GDM1 (cell line): ENCODE measurements at regions not wholly inside any gene's neighbourhood (a gene's known extent, or its start where the extent isn't known, plus 50 kb on each side); places are given as distances from the start of the nearest gene placed in this dataset.

Source experiments
- DNase-seq: peaks from one replicate; lab custom pipeline; 2025; lab: John Stamatoyannopoulos, UW

- no peak for DNase-seq
Observed at GRCh38 chr4:34035225-34035624, 2209.1 kb downstream of the ARAP2 start.

GRCh38 chr4:34037280-34037679, 2207.0 kb downstream of the ARAP2 start:
- no peak for DNase-seq

- DNase-seq, result no peak
Observed at GRCh38 chr4:34039766-34040165, 2204.5 kb downstream of the ARAP2 start.

GRCh38 chr4:34043131-34043530, 2201.2 kb downstream of the ARAP2 start:
- DNase-seq, result no peak

GRCh38 chr4:34046580-34046979, 2197.7 kb downstream of the ARAP2 start:
- no peak for DNase-seq

- no peak for DNase-seq
Observed at GRCh38 chr4:34047363-34047762, 2197.0 kb downstream of the ARAP2 start.

- no peak for DNase-seq
Observed at GRCh38 chr4:34066126-34066525, 2178.2 kb downstream of the ARAP2 start.

- DNase-seq, result no peak
Observed at GRCh38 chr4:34091451-34091850, 2152.9 kb downstream of the ARAP2 start.

GRCh38 chr4:34094114-34094513, 2150.2 kb downstream of the ARAP2 start:
- no peak for DNase-seq

GRCh38 chr4:34105311-34105710, 2139.0 kb downstream of the ARAP2 start:
- DNase-seq, result no peak

- no peak for DNase-seq
Observed at GRCh38 chr4:34108391-34108790, 2135.9 kb downstream of the ARAP2 start.

GRCh38 chr4:34112573-34112972, 2131.7 kb downstream of the ARAP2 start:
- DNase-seq, result no peak

GRCh38 chr4:34138385-34138784, 2105.9 kb downstream of the ARAP2 start:
- no peak for DNase-seq

GRCh38 chr4:34139346-34139745, 2105.0 kb downstream of the ARAP2 start:
- DNase-seq, result no peak

GRCh38 chr4:34148322-34148908, 2095.9 kb downstream of the ARAP2 start:
- DNase-seq, result no peak

- no peak for DNase-seq
Observed at GRCh38 chr4:34157547-34157946, 2086.8 kb downstream of the ARAP2 start.

GRCh38 chr4:34158878-34159277, 2085.4 kb downstream of the ARAP2 start:
- no peak for DNase-seq

GRCh38 chr4:34170946-34171345, 2073.4 kb downstream of the ARAP2 start:
- DNase-seq, result no peak

GRCh38 chr4:34176609-34177008, 2067.7 kb downstream of the ARAP2 start:
- no peak for DNase-seq

- DNase-seq, result no peak
Observed at GRCh38 chr4:34178476-34178875, 2065.8 kb downstream of the ARAP2 start.

- no peak for DNase-seq
Observed at GRCh38 chr4:34181311-34181841, 2062.9 kb downstream of the ARAP2 start.

GRCh38 chr4:34181891-34182290, 2062.4 kb downstream of the ARAP2 start:
- DNase-seq, result no peak

GRCh38 chr4:34182306-34182705, 2062.0 kb downstream of the ARAP2 start:
- DNase-seq, result no peak

GRCh38 chr4:34183926-34184325, 2060.4 kb downstream of the ARAP2 start:
- no peak for DNase-seq
